ENCODE measurements at regions not wholly inside any gene's neighbourhood (a gene's known extent, or its start where the extent isn't known, plus 50 kb on each side); places are given as distances from the start of the nearest gene placed in this dataset.

DNA sequence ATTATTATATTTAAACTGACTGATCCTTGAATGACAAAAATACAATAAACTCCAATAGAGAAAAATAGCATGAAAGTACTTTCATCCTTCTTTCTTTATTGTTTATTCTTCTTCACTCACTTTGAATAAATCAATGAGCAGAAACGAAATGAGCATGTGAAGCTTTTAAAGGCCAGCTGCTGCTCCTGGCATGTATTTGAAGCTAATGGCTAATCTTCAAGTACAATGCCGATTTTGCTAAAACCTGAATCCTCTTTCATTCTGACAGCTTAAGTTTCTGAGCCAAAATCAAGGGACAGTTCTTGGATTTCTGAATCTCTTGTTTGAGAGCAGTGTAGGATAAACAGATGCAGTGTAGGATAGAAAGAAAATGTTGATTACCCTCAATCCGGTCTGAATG, 237.3 kb downstream of the CDH10 start:
- Histone ChIP-seq H3K9me3 (replicated peaks; ENCODE audit: control insufficient read depth, insufficient read depth, low read depth, low read length) (no peaks in the 10 kb centered on the region), H3K9ac (ENCODE audit: insufficient read depth in 1 of 2, low read depth in 2 of 2, low read length in 2 of 2) (no peak overlapping the region), H3K36me3 (ENCODE audit: control insufficient read depth, insufficient read depth, low read length) (no peaks in the 10 kb centered on the region), H3K27ac (ENCODE audit: extremely low read depth, low read depth, low read length) (no peak overlapping the region), H3K4me3 (no peak overlapping the region), H3K79me2 (ENCODE audit: control insufficient read depth, insufficient read depth, low read length) (no peaks in the 10 kb centered on the region), H4K20me1 (replicated peaks; ENCODE audit: control insufficient read depth, insufficient read depth, low read length) (no peaks in the 10 kb centered on the region), H3K27me3 (ENCODE audit: control insufficient read depth in 2 of 2, insufficient read depth in 2 of 2, low read length in 2 of 2) (no peaks in the 10 kb centered on the region), H3K4me1 (replicated peaks in 1 of 2; ENCODE audit: control insufficient read depth in 2 of 2, insufficient read depth in 2 of 2, low read length in 2 of 2) (no peaks in the 10 kb centered on the region), H2AFZ (ENCODE audit: low read depth, low read length) (no peak overlapping the region), H3K4me2 (ENCODE audit: insufficient read depth, low read length) (no peak overlapping the region), H3K9me1 (ENCODE audit: control insufficient read depth, insufficient read depth, low read length) (no peaks in the 10 kb centered on the region)
- intact Hi-C loops (cut with micrococcal nuclease): no loop called here
- TF ChIP-seq NCOR1 (IDR thresholded peaks at IDR 0.05): no peak
- no TSS peak for BruUV-seq (replicated peaks)
- ATAC-seq: no peak
- no peak for DNase-seq (ENCODE audit: extremely low read depth in 1 of 4, low spot score in 3 of 4)
- ChIA-PET POLR2A (no interaction called here), CTCF (ENCODE audit: low intra/inter-chr PET ratio) (no interaction called here)
- 1% methylated on average over 3 of the region's 3 CpGs for WGBS (ENCODE audit: insufficient coverage, low coverage, missing lambda C conversion rate)
- no peak for FAIRE-seq
- in situ Hi-C loops (cut with MboI): no loop called here

- no peak overlapping the region for H3K9ac ChIP-seq (ENCODE audit: insufficient read depth in 1 of 2, low read depth in 2 of 2, low read length in 2 of 2)
- intact Hi-C loops (cut with micrococcal nuclease): no loop called here
- H2AFZ ChIP-seq (ENCODE audit: low read depth, low read length): no peak overlapping the region
- no peaks in the 10 kb centered on the region for H3K27me3 ChIP-seq (ENCODE audit: control insufficient read depth in 2 of 2, insufficient read depth in 2 of 2, low read length in 2 of 2)
- DNase-seq (ENCODE audit: extremely low read depth in 1 of 4, low spot score in 3 of 4) (no peak), FAIRE-seq (no peak), ATAC-seq (no peak)
- H3K36me3 ChIP-seq (ENCODE audit: control insufficient read depth, insufficient read depth, low read length): no peaks in the 10 kb centered on the region
- no peaks in the 10 kb centered on the region for H3K4me1 ChIP-seq (replicated peaks in 1 of 2; ENCODE audit: control insufficient read depth in 2 of 2, insufficient read depth in 2 of 2, low read length in 2 of 2)
- no peaks in the 10 kb centered on the region for H3K9me3 ChIP-seq (replicated peaks; ENCODE audit: control insufficient read depth, insufficient read depth, low read depth, low read length)
- H3K4me2 ChIP-seq (ENCODE audit: insufficient read depth, low read length): no peak overlapping the region
- BruUV-seq (replicated peaks): no TSS peak
- no peaks in the 10 kb centered on the region for H4K20me1 ChIP-seq (replicated peaks; ENCODE audit: control insufficient read depth, insufficient read depth, low read length)
- ChIA-PET CTCF (ENCODE audit: low intra/inter-chr PET ratio) (no interaction called here), POLR2A (no interaction called here)
- 0% methylated on average over 1 of the region's 1 CpG for WGBS (ENCODE audit: insufficient coverage, low coverage, missing lambda C conversion rate)
- H3K79me2 ChIP-seq (ENCODE audit: control insufficient read depth, insufficient read depth, low read length): no peaks in the 10 kb centered on the region
- H3K9me1 ChIP-seq (ENCODE audit: control insufficient read depth, insufficient read depth, low read length): no peaks in the 10 kb centered on the region
- TF ChIP-seq ZNF707 (CRISPR knock-in tag; conservative IDR thresholded peaks at IDR 0.05): no peak
- TF ChIP-seq NELFE (IDR thresholded peaks at IDR 0.05; ENCODE audit: insufficient read depth, insufficient read length): no peak
- TF ChIP-seq, protein P1, sequence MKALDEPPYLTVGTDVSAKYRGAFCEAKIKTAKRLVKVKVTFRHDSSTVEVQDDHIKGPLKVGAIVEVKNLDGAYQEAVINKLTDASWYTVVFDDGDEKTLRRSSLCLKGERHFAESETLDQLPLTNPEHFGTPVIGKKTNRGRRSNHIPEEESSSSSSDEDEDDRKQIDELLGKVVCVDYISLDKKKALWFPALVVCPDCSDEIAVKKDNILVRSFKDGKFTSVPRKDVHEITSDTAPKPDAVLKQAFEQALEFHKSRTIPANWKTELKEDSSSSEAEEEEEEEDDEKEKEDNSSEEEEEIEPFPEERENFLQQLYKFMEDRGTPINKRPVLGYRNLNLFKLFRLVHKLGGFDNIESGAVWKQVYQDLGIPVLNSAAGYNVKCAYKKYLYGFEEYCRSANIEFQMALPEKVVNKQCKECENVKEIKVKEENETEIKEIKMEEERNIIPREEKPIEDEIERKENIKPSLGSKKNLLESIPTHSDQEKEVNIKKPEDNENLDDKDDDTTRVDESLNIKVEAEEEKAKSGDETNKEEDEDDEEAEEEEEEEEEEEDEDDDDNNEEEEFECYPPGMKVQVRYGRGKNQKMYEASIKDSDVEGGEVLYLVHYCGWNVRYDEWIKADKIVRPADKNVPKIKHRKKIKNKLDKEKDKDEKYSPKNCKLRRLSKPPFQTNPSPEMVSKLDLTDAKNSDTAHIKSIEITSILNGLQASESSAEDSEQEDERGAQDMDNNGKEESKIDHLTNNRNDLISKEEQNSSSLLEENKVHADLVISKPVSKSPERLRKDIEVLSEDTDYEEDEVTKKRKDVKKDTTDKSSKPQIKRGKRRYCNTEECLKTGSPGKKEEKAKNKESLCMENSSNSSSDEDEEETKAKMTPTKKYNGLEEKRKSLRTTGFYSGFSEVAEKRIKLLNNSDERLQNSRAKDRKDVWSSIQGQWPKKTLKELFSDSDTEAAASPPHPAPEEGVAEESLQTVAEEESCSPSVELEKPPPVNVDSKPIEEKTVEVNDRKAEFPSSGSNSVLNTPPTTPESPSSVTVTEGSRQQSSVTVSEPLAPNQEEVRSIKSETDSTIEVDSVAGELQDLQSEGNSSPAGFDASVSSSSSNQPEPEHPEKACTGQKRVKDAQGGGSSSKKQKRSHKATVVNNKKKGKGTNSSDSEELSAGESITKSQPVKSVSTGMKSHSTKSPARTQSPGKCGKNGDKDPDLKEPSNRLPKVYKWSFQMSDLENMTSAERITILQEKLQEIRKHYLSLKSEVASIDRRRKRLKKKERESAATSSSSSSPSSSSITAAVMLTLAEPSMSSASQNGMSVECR (CRISPR knock-in tag; IDR thresholded peaks at IDR 0.05): no peak
- no peak for TF ChIP-seq ARID2 (IDR thresholded peaks at IDR 0.05)
- H3K27ac ChIP-seq (ENCODE audit: extremely low read depth, low read depth, low read length): no peak overlapping the region
- in situ Hi-C loops (cut with MboI): no loop called here
- H3K4me3 ChIP-seq: no peak overlapping the region
Observed at GRCh38 chr5:24428345-24428744, 216.4 kb downstream of the CDH10 start.
